Fibroblast of skin of back (primary cell): ENCODE measurements at regions not wholly inside any gene's neighbourhood (a gene's known extent, or its start where the extent isn't known, plus 50 kb on each side); places are given as distances from the start of the nearest gene placed in this dataset.

Experiments used
- DNase-seq: peaks from one replicate; pipeline ENCODE4 v3.0.0-alpha.2; 2013

GRCh38 chr20:52622081-52622480 lies 350.1 kb upstream of the TSHZ2 start:
- DNase-seq: peak; percentile 63

- no peak for DNase-seq
Observed at GRCh38 chr20:52621401-52621800, 350.8 kb upstream of the TSHZ2 start.

DNA sequence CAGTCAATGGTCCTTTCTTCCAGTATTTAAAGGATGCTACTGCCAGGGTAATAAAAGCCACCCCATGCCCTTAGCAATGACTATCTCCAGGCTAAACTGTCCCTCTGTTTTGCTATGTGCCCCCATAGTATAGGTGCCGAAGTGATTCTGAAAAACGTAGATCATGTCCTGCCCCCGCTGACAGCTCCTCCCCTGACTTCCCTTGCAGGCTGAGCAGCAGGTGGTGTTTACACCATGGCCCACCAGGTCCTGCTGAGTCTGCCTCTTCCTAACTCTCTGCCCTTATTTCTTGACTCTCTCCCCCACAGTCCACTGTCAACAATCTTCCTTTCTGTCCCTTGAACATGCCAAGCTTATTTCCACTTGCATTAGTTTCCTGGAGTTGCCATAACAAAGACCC lies 352.5 kb upstream of the TSHZ2 start:
- DNase-seq: no peak

- no peak for DNase-seq
Observed at GRCh38 chr20:52619101-52619500, 353.1 kb upstream of the TSHZ2 start.

DNA sequence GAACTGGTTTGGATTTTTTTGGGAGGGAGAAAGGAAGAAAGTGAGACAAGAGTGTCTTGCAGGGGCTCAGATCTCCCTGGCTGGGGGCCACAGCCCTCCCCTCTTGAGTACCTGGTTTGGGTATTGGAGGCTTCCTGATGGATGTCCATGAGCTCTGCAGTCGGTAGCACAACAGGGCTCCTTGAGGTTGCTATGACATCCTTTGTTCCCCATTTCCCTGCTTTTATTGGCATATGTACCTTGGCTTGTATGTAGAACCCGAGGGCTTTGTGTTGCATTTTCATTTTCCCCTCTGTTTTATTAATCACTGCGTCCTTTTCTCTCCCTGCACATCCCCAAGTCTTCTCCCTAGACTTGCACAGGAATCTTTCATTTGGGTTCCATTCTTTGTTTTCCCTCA lies 355.5 kb upstream of the TSHZ2 start:
- no peak for DNase-seq

- peak; percentile 44 for DNase-seq
Observed at GRCh38 chr20:52614051-52614863, 357.9 kb upstream of the TSHZ2 start.

- no peak for DNase-seq
Observed at GRCh38 chr20:52612046-52612632, 360.0 kb upstream of the TSHZ2 start.

DNA sequence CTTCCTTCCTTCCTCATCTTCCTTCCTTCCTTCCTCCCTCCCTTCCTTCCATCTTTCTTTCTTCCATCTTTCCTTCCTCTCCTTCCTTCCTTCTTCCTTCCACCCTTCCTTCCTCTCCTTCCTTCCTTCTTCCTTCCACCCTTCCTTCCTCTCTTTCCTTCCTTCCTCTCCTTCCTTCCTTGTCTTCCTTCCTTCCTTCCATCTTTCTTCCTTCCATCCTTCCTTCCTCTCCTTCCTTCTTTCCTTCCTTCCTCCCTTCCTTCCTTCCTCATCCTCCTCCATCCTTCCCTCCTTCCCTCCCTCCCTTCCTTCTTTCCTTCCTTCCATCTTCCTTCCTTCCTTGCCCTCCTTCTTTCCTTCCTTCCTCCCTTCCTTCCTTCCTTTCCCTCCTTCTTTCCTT lies 361.4 kb upstream of the TSHZ2 start:
- no peak for DNase-seq

- DNase-seq: peak; percentile 15
Observed at GRCh38 chr20:52601295-52601971, 370.7 kb upstream of the TSHZ2 start.

GRCh38 chr20:52596256-52596655 lies 375.9 kb upstream of the TSHZ2 start:
- DNase-seq: no peak

DNA sequence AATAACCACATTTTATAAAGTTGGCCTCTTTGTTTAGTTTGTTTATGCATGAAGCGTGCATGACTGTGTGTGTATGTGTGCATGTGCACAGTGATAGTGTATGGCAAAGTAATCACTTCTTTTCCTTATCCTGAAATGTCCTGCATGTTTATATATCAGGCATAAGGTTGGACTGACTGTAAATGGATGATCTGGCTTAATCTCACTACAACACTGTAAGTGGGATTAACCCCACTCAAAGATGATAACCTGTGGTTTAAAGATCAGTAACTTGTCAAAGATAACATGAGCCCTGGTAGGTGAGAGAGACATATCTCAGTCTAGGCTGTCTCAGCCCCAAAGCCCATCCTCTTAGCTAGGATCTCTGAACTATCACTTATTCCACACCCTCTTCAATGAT lies 376.6 kb upstream of the TSHZ2 start:
- DNase-seq: no peak

DNA sequence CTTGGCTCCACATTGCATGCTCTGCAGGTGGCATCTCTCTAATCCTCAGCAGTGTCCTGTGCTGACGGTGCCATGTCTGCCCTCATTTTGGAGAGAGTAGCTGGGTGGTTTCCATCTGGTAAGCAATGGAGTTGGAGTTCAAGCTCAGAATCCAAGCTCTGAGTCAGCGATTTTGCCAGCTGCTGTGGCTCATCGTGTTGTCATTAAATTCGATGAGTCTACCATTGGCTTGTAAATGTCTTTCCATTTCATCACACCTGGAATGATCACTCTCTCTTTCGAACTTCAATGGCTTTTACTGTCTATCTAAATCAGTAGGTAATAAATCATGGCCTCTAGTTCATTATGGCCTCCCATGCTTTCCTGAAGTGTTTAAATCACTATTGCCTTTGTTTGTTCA lies 378.5 kb upstream of the TSHZ2 start:
- no peak for DNase-seq

- no peak for DNase-seq
Observed at GRCh38 chr20:52592567-52592966, 379.6 kb upstream of the TSHZ2 start.

DNA sequence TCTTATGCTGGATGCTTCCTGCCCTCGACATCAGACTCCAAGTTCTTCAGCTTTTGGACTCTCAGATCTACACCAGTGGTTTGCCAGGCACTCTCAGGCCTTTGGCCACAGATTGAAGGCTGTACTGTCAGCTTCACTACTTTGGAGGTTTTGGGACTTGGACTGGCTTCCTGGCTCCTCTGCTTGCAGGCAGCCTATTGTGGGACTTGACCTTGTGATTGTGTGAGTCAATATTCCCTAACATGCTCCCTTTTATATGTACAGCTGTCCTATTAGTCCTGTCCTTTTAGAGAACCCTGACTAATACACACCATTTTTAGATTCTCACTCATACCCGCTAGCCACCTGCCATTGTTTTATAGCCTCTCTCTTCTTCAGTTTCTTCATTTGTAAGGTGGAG lies 382.1 kb upstream of the TSHZ2 start:
- DNase-seq: no peak

DNA sequence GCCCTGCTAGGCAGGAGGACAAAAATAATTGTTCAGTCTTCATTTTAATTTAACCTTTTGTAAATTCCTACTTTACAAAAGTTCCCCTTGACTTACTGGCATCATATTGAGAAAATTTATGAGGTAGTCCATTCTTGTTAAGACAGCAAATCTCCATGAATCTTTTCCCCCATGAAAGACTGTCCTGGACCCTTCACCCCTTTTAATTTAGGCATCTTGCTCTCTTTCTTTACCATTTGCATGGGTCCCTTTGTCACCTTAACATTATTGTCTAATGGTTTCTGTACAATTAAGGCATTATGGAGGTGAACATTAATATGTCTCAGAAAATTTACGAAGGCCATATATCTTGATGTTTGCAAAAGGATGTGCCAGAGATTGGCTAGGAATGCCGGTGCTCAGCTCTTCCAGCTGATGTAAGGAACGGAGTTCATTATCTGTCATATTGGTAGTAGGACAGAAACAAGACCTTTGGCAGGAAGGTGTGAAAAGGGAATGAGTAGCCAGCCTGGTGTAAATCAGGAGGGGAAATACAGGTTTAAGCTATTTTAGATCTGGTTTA lies 382.8 kb upstream of the TSHZ2 start:
- no peak for DNase-seq

DNA sequence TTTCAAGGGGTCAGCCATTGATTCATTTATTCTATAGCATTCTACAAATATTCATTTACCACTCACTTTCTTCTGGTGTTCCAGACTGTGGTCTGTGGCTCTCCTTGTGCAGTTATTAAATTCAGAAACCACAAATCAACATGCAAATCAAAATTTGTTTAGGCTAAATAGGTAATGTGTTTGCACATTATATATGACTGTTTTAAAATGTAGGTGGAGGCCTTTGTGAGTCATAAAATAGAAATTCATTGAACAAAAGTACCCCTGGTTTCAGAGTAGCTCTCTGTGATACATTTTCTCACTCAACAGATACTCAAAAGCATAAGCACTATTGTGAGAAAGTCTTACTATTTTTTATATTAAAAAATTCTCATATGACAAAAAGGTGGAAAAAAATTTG lies 385.5 kb upstream of the TSHZ2 start:
- no peak for DNase-seq

GRCh38 chr20:52585333-52585732 lies 386.8 kb upstream of the TSHZ2 start:
- no peak for DNase-seq

DNA sequence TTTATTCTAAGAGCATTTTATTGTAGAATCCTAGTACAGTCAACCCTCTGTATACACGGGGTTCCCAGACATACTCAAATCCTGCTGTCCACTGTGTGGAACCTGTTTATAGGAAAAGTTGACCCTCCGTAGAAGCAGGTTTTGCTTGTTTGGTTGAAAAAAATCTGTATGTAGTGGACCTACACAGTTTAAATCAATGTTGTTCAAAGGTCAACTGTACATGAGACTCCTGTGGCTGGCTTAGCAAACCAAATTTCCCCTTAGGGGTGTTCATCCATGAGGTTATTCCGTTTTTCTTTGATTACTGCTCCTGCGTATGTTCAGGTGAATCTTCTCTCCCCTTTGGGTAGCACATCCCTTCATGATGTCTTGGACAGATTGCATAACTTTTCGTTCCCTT lies 387.0 kb upstream of the ZFP64 start:
- DNase-seq: no peak

DNA sequence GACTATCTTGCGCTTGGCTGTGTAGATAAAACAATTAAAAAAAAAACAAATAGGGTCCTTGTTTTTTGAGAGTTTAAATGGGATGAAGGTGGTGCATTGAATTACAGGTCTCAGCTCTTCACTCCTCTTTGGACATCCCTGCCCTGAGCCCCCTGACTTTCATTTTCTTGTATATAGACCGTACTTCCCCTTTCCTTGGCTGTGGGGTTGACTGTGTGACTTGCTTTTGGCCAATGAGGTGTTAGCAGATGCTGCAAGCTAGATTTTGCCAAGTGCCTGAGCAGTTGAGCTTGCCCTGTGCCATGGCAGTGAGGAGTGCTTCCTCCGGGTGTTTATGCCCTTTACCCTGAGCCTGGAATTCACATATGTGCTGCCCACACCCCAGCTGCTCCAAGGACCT lies 386.1 kb upstream of the ZFP64 start:
- no peak for DNase-seq

DNA sequence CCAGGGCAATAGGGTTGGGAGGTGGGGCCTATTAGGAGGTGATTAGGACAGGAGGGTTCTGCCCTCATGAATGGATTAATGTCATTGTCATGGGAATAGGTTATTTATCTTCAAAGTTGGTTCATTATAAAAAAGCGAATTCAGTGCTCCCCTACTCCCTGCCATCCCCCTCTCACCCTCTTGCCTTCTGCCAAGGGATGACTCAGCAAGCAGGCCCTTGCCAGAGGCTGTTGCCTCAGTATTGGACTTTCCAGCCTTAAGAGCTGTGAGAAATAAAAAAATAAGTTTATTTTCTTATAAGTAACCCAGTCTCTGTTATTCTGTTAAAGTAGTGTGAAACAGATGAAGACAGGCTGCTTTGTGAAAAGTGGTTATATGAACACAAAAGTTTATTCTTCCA lies 381.1 kb upstream of the ZFP64 start:
- DNase-seq: peak; percentile 41

GRCh38 chr20:52569201-52569600 lies 377.6 kb upstream of the ZFP64 start:
- DNase-seq: peak; percentile 47

GRCh38 chr20:52565614-52566013 lies 374.0 kb upstream of the ZFP64 start:
- DNase-seq: no peak

DNA sequence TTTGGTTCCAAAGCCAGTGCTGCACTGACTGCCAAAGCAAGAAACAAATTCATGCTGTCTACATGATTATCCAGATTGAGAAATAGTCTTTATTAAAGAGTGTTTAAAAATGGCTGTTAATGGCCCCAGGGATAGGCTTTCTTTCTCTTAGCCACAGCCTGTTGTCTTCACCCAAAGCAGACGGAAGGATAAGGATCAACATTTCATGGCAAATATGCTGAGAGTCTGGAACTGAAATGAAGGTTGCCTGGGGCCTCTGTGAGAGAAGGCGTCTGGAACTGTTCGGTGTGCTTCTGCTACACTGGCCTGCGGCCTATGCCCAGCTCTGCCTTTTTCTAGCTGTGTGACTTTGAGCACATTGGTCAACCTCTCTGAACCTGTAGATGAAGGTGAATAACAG lies 373.0 kb upstream of the ZFP64 start:
- DNase-seq: no peak
